ENCODE measurements at regions not wholly inside any gene's neighbourhood (a gene's known extent, or its start where the extent isn't known, plus 50 kb on each side); places are given as distances from the start of the nearest gene placed in this dataset.
"Not testable (repeated sequence)": the region's sequence is repeated elsewhere in the genome, so short reads cannot be mapped to it uniquely, and the experiment has no call there.

DNA sequence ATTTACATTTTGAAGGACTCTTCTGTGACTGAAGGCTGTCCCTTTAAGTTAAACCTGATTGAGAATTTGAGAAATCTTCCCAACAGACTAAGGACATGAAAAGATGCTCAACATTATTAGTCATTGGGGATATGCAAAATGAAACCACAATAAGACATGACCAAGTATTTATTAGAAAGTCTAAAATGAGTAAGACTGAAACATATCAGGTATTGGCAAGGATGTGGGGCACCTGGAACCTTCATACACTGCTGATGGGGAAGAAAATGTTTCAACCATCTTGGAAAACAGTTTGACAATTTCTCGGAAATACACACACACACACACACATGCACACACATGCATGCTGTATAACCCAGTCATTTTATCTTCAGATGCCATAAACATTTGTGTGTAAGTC, 132.1 kb upstream of the CDK6 start:
- DNase-seq, result no peak

GRCh38 chr7:92967238-92967637, 130.9 kb upstream of the CDK6 start:
- no peak for DNase-seq

DNA sequence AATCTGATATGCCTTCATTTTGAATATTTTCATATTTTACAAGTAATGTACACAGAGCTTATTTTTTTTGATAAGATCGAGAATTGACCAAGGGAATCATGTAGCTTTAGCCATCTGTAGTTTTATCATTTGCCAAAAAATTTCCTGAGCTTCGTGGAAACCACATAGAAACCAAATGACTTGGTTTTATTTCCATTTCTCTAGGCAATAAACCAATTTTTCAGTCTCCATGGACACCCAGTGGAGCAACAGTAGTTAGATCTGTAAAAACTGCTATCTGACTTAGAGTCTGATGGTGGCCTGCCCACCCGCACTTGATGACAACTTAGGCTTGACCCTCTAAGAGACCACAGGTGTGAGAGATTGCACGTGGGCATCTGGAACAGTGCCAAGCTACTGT, 127.8 kb upstream of the CDK6 start:
- DNase-seq, result no peak

DNA sequence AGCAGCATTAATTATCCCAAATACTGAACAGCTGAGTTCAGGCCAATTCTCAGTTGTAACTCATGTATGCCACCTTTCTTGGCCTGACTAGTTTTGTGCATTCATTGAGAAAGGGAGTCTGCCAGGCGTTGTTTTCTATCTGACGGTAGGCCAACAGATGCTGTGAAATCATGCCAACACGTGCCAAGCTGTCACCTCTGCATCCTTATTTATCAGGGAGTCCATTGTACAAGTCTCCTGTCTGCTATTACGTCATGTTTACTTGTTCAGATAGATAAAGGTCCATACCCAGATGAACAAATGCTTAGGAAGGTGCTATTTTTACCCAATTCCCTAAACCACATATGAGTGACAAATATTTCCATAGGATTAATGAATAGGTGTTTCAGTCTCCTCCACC, 127.2 kb upstream of the CDK6 start:
- DNase-seq, result no peak

DNA sequence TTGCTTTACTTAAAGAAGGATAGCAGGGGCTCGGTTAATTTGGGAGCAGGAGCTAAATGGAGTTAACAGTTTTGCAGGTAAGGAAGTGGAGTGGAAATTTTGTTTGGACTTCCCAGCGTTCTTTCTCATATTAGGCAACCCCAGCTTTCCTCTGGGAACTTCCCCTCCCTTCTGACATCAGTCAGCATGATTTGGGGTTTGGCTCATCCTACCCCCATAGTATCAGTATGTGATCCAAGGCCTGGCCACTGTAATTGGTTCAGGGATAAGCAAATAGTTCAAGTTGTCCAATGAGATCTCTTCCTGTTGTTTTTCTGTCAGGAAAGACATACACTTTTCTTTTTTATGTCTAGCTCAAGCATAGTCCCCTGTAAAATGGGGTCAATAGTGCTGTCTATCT, 125.6 kb upstream of the CDK6 start:
- no peak for DNase-seq

- no peak for DNase-seq
Observed at GRCh38 chr7:92956575-92956974, 120.2 kb upstream of the CDK6 start.

DNA sequence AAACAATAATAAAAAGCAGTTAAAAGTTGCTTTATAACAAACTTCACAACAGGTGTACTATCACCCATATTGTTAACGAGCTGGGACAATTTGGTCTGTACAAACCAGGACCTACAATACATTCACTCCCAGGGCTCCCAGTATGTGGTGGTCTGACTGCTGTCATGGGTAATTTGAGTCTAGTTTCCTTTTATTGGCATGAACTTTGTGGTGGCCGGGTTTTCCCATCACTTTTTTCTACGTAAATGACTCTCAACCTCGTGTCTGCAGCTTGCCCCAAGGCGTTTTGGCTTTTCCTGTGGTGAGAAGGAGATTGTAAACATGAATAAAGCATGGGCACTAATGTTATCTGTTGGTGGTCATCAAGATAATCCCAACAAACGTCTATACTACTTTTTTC, 118.7 kb upstream of the CDK6 start:
- no peak for DNase-seq

DNA sequence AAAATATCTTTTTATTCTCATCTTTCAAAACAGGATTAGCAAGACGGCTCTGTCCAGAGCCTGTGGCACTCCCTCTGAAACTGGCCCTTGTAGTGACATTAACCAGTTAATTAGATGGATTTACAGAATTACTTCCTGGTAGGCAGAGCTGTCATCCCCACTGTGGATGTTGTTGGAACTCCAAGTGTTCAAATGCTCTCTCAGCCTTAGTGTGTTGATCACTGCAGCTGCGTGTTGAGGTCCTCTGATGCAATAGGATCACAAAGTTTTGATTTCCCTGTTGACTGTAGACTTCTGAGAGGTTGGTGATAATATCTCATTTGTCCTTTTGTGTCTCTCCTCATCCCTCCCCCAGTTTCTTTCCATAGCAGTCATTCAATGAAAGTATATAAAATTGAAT, 117.3 kb upstream of the CDK6 start:
- no peak for DNase-seq

DNA sequence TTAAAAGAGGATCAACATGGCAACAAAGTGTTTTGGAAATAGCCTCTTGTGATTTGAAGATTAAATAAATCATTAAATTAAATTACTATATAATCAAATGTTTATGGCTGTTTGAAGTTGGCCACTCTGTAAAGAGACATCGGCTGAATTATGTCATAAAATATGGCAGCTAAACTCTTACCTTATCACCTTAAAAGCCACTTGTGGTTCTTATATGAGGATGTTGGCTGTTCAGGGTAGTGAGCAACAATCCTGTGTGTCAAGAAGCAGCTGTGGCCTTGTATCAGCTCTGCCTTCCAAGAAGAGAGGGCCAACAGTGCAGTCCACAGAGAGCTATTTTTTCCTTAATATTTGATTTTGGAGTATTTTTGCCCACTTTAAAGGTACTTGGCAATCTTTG, 113.4 kb upstream of the CDK6 start:
- DNase-seq, result no peak

GRCh38 chr7:92945840-92946239, 109.5 kb upstream of the CDK6 start:
- no peak for DNase-seq

- no peak for DNase-seq
Observed at GRCh38 chr7:92944633-92945032, 108.3 kb upstream of the CDK6 start.

DNA sequence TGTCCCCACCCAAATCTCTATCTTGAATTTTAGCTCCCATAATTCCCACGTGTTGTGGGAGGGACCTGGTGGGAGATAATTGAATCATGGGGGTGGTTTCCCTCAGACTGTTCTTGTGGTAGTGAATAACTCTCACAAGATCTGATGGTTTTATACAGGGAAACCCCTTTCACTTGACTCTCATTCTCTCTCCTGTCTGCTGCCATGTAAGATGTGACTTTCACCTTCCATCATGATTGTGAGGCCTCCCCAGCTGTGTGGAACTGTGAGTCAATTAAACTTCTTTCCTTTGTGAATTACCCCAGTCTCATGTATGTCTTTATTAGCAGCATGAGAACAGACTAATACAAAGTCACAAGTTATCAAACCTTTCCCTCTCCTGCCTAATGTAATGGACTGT, 106.3 kb upstream of the CDK6 start:
- not testable (repeated sequence) for DNase-seq

DNA sequence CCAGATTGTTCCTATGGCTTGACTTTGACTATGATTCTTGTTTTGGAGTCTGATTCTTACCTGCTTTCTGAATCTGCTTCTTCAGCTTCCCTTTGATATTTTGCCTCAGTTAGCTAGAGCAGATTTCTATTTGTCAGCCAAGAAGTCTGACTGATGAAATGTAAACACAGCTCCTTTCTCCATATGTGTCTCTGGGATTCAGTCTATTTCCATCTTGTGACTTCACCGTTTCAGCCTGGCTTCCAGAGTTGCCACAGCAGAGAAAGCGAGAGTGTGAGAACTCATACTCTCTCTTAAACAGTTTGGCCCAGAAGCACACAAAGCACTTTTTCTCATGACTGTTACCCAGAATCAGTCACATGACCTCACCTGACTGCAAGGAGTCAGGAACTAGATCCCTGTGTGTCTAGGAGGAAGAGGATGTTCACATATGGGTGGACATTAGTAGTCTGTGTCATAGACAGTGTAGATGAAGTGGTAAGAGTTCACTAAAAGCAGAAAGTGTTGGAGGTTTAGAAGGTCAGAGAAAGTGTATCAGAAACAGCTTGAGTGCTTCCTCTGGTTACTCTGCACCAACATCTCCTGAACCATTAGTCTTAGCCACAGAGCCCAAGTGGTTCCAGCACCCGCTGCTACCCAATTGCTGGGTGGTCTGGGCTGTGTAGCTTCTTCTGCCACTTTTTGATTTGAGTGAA, 103.4 kb upstream of the CDK6 start:
- no peak for DNase-seq

DNA sequence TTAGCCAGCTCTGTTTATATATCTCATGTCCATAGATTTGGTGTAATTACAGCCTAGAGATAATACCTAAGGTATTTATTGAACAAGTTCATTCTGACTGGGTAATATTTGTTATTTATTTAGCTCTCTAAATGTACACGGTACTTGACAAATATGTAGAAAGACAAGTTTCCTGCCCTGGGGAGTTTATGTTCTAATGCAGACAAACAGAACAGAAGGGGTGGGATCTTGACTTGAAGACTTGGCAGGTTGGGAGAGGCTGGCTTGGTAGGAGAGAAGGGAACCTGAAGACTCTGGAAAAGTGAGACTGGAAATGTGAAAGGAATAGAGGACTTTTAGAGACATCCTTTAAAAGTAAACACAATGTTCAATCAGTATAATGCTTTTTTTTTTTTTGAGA, 97.7 kb upstream of the CDK6 start:
- no peak for DNase-seq

DNA sequence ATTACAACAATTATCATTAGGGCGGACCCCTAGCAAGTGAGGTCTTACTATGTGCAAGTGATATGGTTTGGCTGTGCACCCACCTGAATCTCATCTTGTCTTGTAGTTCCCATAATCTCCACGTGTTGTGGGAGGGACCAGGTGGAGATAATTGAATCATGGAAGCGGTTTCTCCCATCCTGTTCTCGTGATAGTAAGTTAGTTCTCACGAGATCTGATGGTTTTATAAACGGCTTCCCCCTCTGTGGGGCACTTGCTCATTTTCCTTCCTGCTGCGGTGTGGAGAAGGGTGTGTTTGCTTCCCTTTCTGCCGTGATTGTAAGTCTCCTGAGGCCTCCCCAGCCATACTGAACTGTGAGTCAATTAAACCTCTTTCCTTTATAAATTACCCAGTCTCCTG, 96.1 kb upstream of the CDK6 start:
- no peak for DNase-seq

GRCh38 chr7:92930404-92930803, 94.0 kb upstream of the CDK6 start:
- no peak for DNase-seq

DNA sequence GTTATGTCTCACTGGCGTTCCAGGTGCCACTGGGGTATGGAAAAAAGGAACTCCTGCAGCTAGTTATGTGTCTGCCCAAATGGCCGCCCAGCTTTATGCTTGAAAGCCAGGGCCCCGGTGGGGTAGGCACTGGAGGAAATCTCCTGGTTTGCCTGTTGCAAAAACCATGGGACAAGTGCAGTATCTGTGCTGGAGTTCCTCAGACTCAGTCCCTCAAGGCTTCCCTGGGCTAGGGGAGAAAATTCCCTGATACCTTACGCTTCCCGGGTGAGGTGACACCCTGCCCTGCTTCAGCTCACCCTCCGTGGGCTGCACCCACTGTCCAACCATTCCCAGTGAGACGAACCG, 90.3 kb upstream of the CDK6 start:
- DNase-seq, result no peak

DNA sequence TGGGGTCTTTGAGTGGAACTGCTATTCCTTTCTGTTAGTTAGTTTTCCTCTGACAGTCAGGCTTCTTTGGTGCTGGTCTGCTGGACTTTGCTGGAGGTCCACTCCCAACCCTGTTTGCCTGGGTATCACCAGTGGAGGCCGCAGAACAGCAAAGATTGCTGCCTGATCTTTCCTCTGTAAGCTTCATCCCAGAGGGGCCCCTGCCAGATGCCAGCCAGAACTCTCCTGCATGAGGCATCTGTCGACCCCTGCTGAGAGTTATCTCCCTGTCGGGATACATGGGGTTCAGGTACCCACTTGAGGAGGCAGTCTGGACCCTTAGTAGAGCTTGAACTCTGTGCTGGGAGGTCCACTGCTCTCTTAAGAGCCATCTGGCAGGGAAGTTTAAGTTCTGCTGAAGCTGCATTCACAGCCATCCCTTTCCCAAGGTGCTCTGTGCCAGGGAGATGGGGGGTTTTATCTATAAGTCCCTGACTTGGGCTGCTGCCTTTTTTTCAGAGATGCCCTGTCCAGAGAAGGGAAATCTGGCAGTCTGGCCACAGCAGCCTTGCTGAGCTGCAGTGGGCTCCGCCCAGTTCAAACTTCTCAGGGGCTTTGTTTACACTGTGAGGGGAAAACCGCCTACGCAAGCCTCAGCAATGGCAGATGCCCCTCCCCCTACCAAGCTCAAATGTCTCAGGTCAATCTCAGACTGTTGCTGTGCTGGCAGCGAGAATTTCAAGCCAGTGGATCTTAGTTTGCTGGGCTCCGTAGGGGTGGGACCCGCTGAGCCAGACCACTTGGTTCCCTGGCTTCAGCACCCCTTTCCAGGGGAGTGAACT, 89.7 kb upstream of the CDK6 start:
- DNase-seq, result no peak

DNA sequence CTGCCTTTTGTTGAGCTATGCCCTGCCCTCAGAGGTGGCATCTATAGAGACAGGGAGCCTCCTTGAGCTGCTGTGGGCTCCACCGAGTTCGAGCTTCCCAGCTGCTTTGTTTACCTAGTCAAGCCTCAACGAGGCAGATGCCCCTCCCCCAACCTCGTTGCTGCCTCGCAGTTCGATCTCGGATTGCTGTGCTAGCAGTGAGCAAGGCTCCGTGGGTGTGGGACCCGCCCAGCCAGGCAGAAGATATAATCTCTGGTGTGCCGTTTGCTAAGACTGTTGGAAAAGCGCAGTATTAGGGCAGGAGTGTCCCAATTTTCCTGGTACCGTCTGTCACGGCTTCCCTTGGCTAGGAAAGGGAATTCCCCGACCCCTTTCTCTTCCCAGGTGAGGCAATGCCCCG, 88.4 kb upstream of the CDK6 start:
- DNase-seq, result no peak

GRCh38 chr7:92917230-92917629, 80.9 kb upstream of the CDK6 start:
- no peak for DNase-seq

DNA sequence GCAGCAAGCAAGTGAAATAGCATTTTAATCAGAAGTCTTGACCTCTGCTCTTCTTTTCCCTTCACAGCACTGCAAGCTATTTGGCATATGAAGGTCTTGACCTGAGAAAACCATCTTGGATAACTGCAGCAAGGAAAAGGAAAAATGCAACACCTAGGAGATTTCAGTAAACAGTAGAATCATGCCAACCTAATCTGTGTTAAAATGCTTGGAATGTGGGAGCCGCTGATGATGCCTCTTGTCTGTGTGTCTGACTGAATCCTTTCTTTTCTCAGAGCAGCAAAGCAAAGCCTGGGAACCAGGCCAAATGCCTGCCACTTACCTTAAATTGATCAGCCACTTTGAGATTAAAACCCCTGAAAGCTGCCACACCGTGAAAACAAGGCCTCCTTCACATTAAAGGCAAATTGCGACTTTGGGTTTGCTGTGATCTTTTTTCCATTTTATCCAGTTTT, 80.4 kb upstream of the CDK6 start:
- no peak for DNase-seq

- no peak for DNase-seq
Observed at GRCh38 chr7:92915348-92915747, 79.0 kb upstream of the CDK6 start.

DNA sequence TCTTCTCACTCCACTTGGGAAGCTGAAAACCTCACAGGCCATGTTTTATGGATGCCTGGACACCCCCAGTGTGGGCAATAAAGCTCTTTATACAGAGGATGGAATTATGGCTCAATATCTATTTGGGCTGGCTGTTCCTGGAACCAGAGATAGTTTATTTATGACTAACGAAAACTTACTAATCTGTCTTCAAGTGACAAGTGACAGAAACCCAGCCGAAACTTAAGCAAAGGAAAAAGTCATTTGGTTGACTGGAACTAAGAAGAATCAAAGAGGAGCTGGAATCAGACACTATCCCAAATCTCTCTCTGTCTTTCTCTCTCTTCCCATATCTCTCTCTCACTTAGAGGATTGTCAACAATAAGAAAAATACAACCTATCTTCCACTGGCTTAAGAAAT, 78.3 kb upstream of the CDK6 start:
- no peak for DNase-seq

DNA sequence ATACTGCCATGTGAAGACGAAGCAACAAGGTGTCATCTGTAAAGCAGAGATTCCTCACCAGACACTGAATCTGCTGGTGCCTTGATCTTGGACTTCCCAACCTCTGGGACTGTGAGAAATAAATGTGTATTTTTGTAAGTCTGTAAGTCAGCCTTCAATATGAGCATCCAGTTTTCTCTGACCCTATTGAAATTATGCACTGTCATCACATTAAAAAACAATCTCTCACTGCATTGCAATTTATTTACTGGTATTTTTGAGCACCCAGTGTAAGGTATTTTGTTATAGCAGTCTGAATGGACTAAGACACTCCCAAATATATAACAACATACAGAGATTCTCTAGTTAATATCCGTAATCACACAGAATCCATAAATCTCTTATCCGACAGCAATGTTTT, 77.5 kb upstream of the CDK6 start:
- DNase-seq, result no peak

- no peak for DNase-seq
Observed at GRCh38 chr7:92910976-92911375, 74.6 kb upstream of the CDK6 start.

Data from CD4-positive, alpha-beta T cell treated with Interleukin-17A for 4 hours (primary cell).